GM20431 (cell line): ENCODE measurements at regions not wholly inside any gene's neighbourhood (a gene's known extent, or its start where the extent isn't known, plus 50 kb on each side); places are given as distances from the start of the nearest gene placed in this dataset.
"Not testable (repeated sequence)": the region's sequence is repeated elsewhere in the genome, so short reads cannot be mapped to it uniquely, and the experiment has no call there.

Experiments
- in situ Hi-C: fragments of 300-500 bp; cut with MseI, MboI; formaldehyde crosslinking; loops from one replicate; pipeline ENCODE4 v1.15.0; 2020; ENCODE audit warnings: low sequenced_read_pairs; ENCODE audit not compliant: unreplicated experiment

DNA sequence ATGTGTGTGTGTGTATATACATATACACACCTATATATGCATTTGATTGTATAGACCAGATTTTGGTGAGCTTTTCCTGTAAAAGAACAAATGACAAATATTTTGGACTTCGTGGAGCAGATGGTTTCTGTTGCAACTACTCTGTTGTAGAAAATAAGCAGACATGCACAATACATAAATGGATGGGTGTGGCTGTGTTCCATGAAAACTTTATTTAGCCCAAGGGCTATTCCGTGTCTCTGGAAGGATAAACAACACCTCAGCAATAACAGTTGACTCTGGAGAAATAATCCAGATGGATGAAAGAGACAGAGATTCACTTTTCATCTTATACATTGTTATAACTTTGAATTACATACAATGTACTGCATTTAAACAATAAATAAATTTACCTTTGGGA is 441.4 kb downstream of the CNTN3 start:
- in situ Hi-C loops: no loop called here

DNA sequence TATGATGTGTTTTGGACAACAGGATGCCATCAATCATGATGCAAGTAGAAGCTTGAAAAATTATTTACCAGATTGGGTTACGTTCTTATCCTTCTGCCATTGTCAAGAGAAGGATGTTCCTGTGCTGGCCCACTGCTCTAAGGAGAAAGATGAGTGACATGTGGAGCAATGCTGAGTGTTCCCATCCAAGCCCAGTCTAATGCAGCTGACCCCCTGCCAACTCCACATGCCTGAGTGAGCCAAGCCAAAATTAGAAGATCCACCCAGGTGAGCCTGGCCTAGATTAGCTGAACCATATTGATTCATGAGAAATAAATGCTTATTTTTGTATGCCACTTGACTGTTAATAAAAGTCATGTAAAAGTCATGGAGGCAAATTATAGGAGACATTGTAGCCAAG is 446.5 kb downstream of the CNTN3 start:
- in situ Hi-C loops: no loop called here

DNA sequence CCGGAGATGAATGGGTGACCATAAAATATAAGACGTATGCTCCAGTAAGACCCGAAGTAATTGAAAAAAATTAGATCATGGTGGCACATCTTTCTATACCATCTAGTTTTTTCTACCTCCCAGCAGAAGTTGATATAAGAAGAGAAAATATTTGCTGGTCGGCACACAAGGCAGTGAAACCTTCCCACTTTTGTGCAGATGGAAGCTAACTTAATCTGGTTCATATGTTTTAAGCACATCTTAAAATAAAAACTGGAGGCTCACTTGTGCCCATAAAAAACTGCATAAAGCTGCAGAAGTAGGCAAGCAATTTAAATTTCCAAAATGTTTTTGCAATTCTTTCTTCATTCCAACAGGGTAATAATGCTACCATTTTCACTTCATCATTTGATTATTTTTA is 449.2 kb downstream of the CNTN3 start:
- in situ Hi-C loops: no loop called here

DNA sequence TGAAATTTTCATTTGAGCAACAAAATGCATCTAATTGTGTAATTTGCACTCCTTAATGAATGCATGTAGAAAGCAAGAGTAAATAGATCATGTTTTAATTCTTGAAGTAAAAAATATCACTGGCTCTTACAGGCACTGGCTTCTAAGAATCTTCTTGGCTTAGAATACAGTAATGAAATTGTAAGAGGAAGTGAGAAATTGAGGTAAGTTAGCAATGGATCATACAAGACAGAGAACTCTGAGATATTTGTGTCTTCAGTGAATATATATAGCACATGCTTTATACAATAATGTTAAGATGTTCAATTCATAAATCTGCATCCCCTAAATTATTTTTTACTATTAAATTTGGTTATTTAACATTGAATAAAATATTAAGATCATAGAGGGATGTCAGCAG is 465.0 kb downstream of the CNTN3 start:
- in situ Hi-C loops: no loop called here

DNA sequence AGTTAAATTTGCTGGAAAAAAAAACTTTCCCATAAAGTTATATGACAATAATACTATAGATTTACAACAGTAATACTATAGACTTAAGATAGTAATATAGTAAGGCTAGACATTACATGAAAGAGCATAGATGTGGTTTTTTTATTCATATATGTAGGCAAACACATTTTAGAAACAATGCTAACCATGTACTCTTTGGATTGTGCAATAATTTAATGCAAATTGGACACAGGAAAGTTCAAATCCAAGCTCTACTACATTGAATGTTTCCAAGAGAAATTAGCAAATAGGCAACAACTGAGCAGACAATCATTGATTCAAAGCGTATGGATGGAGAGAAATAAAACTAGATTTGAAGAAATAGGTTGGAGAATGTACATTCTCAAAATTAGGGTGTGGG is 469.2 kb downstream of the CNTN3 start:
- in situ Hi-C loops: no loop called here

DNA sequence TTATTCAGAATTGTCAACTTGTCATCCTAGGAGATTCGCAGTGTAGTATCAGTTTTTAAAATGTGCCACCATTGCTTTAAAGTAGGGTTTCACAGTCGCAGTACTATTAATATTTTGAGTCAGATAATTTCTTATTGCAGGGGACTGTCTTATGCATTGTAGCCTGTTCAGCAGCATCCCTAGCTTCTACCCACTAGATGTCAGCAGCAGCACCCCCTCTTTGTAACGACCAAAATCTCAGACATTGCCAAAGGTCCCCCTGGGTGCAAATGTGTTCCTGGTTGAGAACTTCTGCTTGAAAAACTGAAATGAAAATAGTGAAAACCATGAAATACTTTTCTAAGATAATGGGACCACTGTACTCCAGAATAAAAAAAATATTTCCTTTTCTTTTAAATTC is 474.8 kb downstream of the CNTN3 start:
- in situ Hi-C loops: no loop called here

DNA sequence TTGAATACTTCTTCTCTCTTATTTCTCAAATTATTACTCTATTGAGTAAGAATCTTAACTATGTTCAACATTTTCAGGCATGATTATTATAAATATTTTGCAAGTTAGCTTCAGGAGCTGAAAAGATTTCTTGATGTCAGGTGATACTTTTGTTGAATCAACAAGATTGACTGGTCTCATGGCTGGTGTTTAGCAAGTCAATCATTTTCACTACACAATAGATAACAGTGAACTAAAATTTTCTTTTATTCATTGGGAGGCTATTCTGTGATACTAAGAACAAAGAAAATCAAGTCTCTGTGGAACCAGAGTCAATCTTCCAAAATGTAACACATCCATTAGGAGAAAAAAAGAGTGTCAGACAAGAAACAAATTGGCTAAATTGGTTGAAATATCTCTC is 476.7 kb downstream of the CNTN3 start:
- in situ Hi-C loops: no loop called here

DNA sequence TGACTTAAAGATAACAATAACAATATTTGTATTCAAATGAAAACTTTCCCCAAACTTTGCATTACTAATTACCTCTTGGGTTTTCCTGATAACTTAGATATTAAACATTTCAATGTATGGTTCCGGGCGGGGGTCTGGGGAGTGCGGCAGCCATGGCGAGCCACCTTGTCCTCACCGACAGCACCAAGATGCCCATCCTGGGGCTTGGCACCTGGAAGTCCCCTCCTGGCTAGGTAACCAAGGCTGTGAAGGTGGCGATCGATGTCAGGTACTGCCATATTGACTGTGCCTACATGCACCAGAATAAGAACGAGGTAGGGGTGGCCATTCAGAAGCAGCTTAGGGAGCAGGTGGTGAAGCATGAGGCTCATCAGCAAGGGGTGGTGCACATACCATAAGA is 478.7 kb downstream of the CNTN3 start:
- in situ Hi-C loops: no loop called here

DNA sequence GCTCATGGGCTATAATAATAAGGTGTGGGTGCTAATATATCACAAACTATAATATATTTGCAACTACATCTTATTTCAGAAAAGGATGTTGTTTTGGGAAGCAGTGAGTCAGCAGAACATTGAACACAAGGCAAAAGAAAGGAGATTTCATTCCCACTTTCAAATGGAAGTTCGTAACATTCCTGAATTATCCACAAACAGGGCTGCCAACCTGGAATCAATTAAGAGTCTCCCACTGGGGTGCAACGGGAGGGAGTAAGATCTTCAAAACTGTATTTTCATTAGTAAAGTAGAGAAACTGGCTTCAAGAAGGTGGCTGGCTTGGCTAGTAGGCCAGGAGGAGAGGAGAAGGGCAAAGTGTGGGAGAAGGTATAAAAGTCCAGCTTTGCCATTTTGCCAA is 479.6 kb downstream of the CNTN3 start:
- in situ Hi-C loops: no loop called here

DNA sequence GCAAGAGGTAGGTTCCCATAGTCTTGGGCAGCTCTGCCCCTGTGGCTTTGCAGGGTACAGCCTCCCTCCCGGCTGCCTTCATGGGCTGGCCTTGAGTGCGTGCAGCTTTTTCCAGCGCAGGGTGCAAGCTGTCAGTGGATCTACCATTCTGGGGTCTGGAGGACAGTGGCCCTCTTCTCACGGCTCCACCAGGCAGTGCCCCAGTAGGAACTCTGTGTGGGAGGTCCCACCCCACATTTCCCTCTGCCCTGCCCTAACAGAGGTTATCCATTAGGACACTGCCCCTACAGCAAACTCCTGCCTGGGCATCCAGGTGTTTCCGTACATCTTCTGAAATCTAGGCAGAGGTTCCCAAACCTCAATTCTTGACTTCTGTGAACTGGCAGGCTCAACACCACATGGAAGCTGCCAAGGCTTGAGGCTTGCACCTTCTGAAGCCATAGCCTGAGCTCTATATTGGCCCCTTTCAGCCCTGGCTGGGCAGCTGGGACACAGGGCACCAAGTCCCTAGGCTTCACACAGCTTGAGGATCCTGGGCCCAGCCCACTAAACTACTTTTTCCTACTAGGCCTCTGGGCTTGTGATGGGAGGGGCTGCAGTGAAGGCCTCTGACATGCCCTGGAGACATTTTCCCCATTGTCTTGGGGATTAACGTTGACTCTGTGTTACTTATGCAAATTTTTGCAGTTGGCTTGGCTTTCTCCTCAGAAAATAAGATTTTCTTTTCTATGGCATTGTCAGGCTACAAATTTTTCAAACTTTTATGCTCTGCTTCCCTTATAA is 482.7 kb downstream of the CNTN3 start:
- in situ Hi-C loops: not testable (repeated sequence)

DNA sequence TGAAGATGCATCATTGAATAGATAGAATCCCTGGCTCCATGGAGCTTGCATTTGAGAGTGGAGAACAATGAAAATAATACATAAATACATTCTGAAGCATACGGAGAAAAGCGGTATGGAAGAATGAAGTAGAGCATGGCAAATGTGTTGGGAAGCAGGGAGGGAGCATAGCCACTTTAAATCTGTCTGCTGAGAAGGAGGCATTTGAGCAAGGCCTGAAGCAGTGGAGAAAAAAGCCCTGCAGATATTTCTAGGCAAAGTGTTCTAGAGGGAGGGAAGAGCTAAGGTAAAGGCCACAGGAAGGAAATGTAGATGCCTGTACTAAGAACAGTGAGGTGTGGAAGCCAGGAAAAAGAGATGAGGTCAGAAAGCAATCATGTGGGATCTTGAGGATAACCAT is 484.8 kb downstream of the CNTN3 start:
- in situ Hi-C loops: no loop called here

DNA sequence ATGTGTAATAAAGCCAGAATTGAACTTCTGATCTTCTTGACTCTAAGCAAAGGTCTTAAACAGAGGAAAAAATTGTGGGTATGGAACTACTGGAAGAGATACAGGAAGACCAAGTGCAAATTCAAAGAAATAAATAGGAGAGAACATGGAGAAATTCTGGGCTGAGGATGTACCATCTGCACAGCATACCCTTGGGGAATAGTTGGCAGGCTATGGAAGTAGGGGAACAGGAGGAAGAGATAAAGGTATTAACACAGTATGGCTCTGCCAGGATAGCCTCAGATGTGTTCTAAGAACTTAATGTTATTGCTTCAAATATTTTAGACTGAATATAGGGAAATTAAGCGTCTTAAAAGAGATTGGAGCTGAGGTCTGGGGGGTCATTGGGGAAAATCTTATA is 485.4 kb downstream of the CNTN3 start:
- in situ Hi-C loops: no loop called here

DNA sequence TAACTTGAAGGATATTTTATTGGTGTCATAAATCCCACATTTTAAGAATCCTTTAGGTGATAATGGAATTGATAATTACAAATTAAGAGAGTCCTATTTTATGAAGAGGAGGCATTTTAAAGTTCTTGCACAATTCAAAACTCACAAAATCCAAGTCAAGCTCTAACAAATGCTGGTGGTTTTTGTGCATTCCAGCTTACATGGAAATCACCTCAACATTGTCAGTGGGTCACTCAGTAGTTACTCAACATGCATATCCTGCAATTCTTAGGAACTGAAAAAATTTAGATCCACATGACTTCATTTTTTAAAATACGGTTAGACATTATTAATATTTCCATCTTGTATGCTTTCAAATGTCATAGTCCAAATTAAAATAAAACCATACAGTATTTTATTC is 487.2 kb downstream of the CNTN3 start:
- in situ Hi-C loops: no loop called here

DNA sequence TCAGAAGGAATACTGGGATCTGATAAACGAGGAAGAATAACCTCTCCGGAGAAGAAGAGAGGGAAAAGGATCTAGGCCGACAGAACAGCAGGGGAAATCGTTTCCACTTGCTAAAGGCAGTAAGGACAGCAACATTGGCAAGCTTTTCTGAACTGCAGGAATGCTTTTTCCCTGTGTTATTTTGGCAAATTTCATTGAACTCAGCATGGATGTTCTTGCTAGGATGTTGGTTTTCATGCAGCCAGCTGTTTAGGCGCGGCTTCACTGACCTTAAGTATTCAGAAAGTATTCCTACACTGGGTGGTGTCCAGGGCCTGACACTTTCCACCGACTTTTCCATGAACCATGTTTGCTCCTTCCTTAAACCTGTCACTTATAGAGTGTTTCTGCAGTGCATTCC is 489.7 kb downstream of the CNTN3 start:
- in situ Hi-C loops: loop anchor here (25.0 kb wide), 1 partner anchor 112 kb away; no protein-coding TSS in a partner anchor

DNA sequence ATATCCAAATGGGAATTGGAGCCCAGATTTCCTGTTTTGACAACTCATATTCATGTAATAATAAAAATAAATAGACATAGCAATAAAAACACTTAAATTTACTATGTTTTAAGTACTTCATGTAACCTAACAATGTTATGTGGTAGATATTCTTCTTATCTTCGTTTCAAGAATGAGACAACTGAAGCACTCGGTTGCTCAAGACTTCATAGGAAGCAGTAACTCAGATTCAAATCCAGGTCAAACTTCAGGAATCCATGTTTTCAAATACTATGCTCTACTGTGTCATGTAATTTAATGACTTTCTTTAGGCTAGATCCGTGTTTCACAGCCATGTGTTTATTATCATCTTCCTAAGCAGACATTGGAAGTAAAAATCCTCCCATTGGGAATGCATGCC is 492.2 kb downstream of the CNTN3 start:
- in situ Hi-C loops: loop anchor here (25.0 kb wide), 1 partner anchor 110 kb away; no protein-coding TSS in a partner anchor

DNA sequence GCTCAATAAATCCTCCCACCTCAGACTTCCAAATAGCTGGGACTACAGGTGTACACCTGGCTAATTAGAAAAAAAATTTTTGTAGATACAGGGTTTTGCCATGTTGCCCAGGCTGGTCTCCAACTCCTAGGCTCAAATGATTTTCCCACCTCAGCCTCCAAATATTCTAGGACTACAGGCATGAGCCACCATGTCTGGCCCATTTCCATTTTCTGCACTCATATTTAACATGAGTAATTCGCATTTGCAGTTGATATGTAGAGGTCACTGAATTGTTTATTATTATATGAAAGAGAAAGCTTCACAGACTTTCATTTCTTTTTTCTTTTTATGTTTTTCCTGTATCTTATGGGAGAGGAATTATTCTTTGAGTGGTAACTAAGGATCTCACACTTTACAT is 492.7 kb downstream of the CNTN3 start:
- in situ Hi-C loops: loop anchor here (25.0 kb wide), 1 partner anchor 109 kb away; no protein-coding TSS in a partner anchor

DNA sequence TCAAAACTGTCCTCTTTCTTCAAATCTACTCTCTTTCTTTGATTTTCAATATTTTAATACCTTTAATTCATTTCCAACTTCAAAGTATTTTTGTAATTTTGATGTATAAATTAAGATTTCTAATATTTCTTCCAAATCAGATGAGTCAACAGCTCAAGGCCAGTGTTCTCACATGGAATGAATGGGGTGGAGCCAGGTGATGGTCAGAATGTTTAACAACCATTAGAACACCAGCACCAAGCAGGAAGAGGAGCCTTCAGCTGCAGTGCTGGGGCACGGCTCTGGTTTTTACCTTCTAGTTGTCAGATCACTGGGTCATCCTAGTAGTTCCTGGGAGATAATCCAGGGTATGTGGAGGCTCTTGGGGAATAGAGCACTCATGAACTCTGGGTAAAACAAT is 494.5 kb upstream of the PDZRN3 start:
- in situ Hi-C loops: loop anchor here (25.0 kb wide), 1 partner anchor 107 kb away; no protein-coding TSS in a partner anchor

DNA sequence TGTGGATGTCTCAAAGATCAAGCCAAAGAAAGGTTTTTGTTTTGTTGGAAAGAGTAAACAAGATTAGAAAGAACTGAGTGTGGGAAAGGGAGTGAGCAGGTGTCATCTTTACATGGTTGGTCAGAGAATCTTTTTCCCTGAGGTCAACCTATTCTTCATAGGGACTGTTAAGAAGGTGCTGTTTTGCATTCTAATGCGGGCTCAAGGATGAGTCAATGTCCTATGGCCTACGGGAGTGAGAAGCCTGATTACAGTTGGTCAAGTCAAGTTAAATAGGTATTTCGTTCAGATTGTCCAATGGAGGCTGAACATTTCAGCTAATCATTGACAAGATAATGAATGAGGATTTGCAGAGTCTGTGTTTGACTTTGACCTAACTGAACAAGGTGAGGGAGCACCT is 491.2 kb upstream of the PDZRN3 start:
- in situ Hi-C loops: loop anchor here (25.0 kb wide), 1 partner anchor 104 kb away; no protein-coding TSS in a partner anchor

DNA sequence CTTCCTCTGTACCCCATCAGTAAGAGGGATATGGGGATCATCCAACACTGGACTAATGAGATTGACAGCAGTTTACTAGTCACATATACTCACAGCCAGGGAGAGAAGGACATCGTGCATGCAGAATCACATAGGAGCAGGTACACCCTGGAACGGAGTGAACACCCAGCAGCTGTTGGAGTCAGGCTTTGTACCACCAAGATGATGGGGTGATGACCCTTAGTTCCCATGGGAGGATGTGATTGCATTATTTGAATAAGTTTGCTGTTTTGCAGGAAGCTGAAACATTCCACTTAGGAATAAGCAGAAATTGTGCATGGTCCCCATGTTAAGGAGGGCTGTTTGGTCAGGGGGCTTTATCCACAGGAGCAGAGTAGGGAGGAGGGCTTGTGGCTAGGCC is 482.7 kb upstream of the PDZRN3 start:
- in situ Hi-C loops: loop anchor here (25.0 kb wide), 1 partner anchor 95 kb away; no protein-coding TSS in a partner anchor

DNA sequence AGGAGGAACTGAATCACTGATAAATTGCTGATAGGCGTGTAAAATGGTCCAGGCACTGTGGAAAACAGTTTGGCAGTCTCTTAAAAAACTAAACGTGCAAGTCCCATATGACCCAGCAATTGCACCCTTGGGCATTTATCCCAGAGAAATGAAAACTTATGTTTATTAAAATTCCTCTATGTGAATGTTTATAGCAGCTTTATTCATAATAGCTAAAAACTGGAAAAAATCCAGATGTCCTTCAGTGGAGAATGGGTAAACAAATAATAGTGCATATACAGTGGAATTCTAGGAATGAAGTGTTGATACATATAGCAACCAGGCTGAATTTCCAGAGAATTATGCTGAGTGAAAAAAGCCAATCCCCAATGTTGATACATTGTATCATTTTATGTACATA is 482.2 kb upstream of the PDZRN3 start:
- in situ Hi-C loops: loop anchor here (25.0 kb wide), 1 partner anchor 95 kb away; no protein-coding TSS in a partner anchor

DNA sequence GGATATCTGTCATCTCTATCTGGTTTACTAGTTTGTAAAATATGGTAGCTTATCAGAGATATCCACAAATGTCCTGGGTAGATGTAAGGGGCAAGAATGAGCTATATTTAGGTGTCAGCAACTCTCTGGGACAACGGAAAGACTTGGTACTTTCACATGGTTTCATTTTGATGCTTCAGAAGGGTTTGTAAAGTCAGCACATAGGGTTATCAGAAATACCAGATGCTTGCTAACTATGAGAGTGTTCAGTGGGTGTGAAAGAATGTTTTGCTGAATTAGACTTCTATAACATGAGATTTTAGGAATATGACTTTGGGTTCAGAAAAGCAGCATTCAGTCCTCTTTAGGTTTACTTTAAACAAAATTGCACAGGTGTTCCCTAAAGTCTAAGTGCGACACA is 466.5 kb upstream of the PDZRN3 start:
- in situ Hi-C loops: no loop called here

DNA sequence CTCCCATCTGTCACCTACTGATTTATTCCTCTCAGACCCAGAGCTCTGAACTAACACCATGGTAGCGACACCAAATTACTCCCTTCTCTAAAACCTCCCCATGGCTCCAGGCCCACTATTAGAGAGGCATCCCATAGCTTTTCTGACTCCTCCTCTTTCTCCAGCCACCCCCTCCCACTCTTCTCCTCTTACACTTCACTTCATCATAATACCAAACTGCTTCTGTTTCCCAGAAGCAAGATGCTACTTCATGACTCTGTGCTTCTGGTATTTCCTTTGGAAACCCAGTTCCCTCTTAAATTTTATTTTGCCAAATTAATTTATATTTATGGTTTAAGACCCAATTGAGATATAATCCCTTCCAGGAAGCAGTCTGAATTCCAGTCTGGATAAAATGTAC is 465.1 kb upstream of the PDZRN3 start:
- in situ Hi-C loops: no loop called here
